ENCODE measurements at regions not wholly inside any gene's neighbourhood (a gene's known extent, or its start where the extent isn't known, plus 50 kb on each side); places are given as distances from the start of the nearest gene placed in this dataset.

DNA sequence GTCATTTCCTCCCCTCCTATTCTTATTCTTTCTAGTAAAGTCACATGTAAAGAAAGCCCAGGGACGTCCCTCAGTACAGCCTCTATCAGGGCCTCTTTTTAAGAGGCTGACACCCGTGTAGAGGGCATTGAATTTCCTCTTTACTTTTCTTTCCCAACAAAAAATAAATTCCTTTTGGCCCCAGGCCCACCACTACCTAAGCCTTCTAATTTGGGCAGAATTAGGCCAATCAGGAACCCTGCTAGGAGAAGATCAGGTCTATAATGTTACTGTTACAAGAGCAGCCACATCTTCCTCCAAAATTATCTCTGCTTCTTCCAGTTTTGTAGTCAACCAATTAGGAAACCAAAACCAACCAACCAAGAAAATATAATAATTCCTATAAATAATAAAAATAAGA, 189.6 kb upstream of the NREP start:
- Histone ChIP-seq H2AFZ (0 out of 2 replicates have a peak overlapping the region, but pooled peaks have one; percentile 56), H3K4me3 (no peak overlapping the region), H3K36me3 (ENCODE audit: insufficient read depth) (no peaks in the 10 kb centered on the region), H3F3A (replicated peaks; ENCODE audit: low read depth) (no peaks in the 10 kb centered on the region), H4K20me1 (replicated peaks; ENCODE audit: insufficient read depth) (no peaks in the 10 kb centered on the region), H3K27ac (ENCODE audit: low read depth) (no peak overlapping the region), H3K4me1 (ENCODE audit: insufficient read depth) (no peaks in the 10 kb centered on the region), H3K9me2 (ENCODE audit: insufficient read depth) (0 out of 2 replicates have a peak, but pooled peaks cover 4% of the 10 kb centered on the region), H3K4me2 (no peak overlapping the region), H3K79me2 (replicated peaks; ENCODE audit: insufficient read depth) (no peaks in the 10 kb centered on the region), H3K27me3 (ENCODE audit: insufficient read depth) (no peaks in the 10 kb centered on the region)
- no peak for TF ChIP-seq EZH2phosphoT487 (IDR thresholded peaks at IDR 0.05; ENCODE audit: unreplicated experiment)
- TF ChIP-seq, protein P1, sequence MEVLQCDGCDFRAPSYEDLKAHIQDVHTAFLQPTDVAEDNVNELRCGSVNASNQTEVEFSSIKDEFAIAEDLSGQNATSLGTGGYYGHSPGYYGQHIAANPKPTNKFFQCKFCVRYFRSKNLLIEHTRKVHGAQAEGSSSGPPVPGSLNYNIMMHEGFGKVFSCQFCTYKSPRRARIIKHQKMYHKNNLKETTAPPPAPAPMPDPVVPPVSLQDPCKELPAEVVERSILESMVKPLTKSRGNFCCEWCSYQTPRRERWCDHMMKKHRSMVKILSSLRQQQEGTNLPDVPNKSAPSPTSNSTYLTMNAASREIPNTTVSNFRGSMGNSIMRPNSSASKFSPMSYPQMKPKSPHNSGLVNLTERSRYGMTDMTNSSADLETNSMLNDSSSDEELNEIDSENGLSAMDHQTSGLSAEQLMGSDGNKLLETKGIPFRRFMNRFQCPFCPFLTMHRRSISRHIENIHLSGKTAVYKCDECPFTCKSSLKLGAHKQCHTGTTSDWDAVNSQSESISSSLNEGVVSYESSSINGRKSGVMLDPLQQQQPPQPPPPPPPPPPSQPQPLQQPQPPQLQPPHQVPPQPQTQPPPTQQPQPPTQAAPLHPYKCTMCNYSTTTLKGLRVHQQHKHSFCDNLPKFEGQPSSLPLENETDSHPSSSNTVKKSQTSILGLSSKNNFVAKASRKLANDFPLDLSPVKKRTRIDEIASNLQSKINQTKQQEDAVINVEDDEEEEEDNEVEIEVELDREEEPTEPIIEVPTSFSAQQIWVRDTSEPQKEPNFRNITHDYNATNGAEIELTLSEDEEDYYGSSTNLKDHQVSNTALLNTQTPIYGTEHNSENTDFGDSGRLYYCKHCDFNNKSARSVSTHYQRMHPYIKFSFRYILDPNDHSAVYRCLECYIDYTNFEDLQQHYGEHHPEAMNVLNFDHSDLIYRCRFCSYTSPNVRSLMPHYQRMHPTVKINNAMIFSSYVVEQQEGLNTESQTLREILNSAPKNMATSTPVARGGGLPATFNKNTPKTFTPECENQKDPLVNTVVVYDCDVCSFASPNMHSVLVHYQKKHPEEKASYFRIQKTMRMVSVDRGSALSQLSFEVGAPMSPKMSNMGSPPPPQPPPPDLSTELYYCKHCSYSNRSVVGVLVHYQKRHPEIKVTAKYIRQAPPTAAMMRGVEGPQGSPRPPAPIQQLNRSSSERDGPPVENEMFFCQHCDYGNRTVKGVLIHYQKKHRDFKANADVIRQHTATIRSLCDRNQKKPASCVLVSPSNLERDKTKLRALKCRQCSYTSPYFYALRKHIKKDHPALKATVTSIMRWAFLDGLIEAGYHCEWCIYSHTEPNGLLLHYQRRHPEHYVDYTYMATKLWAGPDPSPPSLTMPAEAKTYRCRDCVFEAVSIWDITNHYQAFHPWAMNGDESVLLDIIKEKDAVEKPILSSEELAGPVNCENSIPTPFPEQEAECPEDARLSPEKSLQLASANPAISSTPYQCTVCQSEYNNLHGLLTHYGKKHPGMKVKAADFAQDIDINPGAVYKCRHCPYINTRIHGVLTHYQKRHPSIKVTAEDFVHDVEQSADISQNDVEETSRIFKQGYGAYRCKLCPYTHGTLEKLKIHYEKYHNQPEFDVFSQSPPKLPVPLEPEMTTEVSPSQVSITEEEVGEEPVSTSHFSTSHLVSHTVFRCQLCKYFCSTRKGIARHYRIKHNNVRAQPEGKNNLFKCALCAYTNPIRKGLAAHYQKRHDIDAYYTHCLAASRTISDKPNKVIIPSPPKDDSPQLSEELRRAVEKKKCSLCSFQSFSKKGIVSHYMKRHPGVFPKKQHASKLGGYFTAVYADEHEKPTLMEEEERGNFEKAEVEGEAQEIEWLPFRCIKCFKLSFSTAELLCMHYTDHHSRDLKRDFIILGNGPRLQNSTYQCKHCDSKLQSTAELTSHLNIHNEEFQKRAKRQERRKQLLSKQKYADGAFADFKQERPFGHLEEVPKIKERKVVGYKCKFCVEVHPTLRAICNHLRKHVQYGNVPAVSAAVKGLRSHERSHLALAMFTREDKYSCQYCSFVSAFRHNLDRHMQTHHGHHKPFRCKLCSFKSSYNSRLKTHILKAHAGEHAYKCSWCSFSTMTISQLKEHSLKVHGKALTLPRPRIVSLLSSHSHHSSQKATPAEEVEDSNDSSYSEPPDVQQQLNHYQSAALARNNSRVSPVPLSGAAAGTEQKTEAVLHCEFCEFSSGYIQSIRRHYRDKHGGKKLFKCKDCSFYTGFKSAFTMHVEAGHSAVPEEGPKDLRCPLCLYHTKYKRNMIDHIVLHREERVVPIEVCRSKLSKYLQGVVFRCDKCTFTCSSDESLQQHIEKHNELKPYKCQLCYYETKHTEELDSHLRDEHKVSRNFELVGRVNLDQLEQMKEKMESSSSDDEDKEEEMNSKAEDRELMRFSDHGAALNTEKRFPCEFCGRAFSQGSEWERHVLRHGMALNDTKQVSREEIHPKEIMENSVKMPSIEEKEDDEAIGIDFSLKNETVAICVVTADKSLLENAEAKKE (CRISPR knock-in tag; IDR thresholded peaks at IDR 0.05): no peak
- Mint-ChIP-seq H3K27me3 (ENCODE audit: insufficient read depth, low read depth, poor library complexity) (no peaks in the 10 kb centered on the region), H3K9me3 (no peaks in the 10 kb centered on the region), H3K36me3 (ENCODE audit: low read depth) (no peaks in the 10 kb centered on the region), H3K27ac (no peak overlapping the region), H3K4me3 (no peak overlapping the region), H3K4me1 (no peaks in the 10 kb centered on the region; the same call in 2 of the 3 replicates)
- ATAC-seq (no peak), DNase-seq (ENCODE audit: low spot score) (no peak)

DNA sequence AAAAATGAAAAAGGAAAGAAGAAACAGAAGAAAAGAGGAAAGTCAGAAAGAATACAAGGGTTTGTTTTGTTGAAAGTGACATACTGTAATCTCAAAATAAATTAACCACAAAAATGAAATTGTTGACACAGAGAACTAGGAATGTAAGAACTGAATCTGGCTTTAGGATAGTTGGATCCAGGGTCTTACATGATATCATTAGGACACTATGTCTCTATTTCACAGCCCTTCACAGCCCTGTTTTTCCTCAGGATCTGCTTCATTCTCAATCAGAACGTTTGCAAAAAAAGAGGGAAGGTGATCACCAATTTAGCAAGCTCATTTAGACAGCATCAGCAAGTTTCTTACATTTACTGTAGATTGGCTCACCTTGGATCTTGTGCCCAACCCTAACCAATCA, 188.5 kb upstream of the NREP start:
- no peak for DNase-seq (ENCODE audit: low spot score)
- TF ChIP-seq EZH2phosphoT487 (IDR thresholded peaks at IDR 0.05; ENCODE audit: unreplicated experiment): no peak
- TF ChIP-seq POLR2AphosphoS5 (IDR thresholded peaks at IDR 0.05; ENCODE audit: low read depth): no peak
- no peaks in the 10 kb centered on the region for H3K9me3 Mint-ChIP-seq
- Histone ChIP-seq H3K4me1 (ENCODE audit: insufficient read depth) (no peaks in the 10 kb centered on the region), H3K36me3 (ENCODE audit: insufficient read depth) (no peaks in the 10 kb centered on the region), H4K20me1 (replicated peaks; ENCODE audit: insufficient read depth) (no peaks in the 10 kb centered on the region), H3K79me2 (replicated peaks; ENCODE audit: insufficient read depth) (no peaks in the 10 kb centered on the region), H3K9me2 (ENCODE audit: insufficient read depth) (0 out of 2 replicates have a peak, but pooled peaks cover 4% of the 10 kb centered on the region), H3K27ac (ENCODE audit: low read depth) (no peak overlapping the region), H2AFZ (no peak overlapping the region), H3K27me3 (ENCODE audit: insufficient read depth) (no peaks in the 10 kb centered on the region), H3K4me2 (no peak overlapping the region), H3K4me3 (no peak overlapping the region), H3F3A (replicated peaks; ENCODE audit: low read depth) (no peaks in the 10 kb centered on the region)
- H3K27ac Mint-ChIP-seq: no peak overlapping the region
- ATAC-seq: no peak
- no peaks in the 10 kb centered on the region for H3K27me3 Mint-ChIP-seq (ENCODE audit: insufficient read depth, low read depth, poor library complexity)
- H3K36me3 Mint-ChIP-seq (ENCODE audit: low read depth): no peaks in the 10 kb centered on the region
- no peak overlapping the region for H3K4me3 Mint-ChIP-seq
- no peaks in the 10 kb centered on the region; the same call in 2 of the 3 replicates for H3K4me1 Mint-ChIP-seq

Data from GM23338 (cell line).